ENCODE measurements at regions not wholly inside any gene's neighbourhood (a gene's known extent, or its start where the extent isn't known, plus 50 kb on each side); places are given as distances from the start of the nearest gene placed in this dataset.

DNA sequence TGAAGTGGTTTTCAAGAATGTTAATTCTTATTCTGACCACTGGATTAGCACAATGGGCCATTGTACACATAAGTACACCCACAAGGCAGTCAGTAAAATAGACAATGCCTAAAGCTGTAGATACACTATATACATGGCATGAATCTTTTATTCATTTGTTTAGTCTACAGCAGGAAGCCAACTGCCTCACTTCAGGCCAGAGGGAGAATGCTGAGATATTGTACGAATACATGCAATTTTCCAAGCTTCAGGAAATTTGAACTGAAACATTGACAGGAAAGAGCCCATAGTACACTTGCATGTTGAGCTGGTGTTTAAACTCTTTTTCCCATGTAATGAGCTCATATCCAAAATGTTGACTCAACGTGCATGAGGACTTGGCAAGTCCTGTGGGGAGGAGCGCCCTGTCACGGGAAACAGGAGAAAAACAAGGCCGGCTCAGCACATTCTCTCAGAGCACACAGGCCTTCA lies 111.6 kb upstream of the CYP1B1 start:
- Histone ChIP-seq H3K4me2 (ENCODE audit: insufficient read depth, low read length) (no peak overlapping the region), H3K36me3 (ENCODE audit: insufficient read depth, low read length) (no peaks in the 10 kb centered on the region), H3K4me1 (ENCODE audit: insufficient read depth, low read length) (peaks cover 44% of the 10 kb centered on the region), H3K79me2 (ENCODE audit: insufficient read depth, low read length) (no peaks in the 10 kb centered on the region), H3K27ac (ENCODE audit: low read depth, low read length) (peak overlapping the region; percentile 74), H3K27me3 (ENCODE audit: insufficient read depth, low read length) (no peaks in the 10 kb centered on the region), H3K9me3 (ENCODE audit: low read depth, low read length) (no peaks in the 10 kb centered on the region), H3K4me3 (ENCODE audit: insufficient read depth, low read length) (no peak overlapping the region), H2AFZ (ENCODE audit: low read length) (no peak overlapping the region), H4K20me1 (ENCODE audit: insufficient read depth, low read length) (no peaks in the 10 kb centered on the region)
- TF ChIP-seq, protein P1, sequence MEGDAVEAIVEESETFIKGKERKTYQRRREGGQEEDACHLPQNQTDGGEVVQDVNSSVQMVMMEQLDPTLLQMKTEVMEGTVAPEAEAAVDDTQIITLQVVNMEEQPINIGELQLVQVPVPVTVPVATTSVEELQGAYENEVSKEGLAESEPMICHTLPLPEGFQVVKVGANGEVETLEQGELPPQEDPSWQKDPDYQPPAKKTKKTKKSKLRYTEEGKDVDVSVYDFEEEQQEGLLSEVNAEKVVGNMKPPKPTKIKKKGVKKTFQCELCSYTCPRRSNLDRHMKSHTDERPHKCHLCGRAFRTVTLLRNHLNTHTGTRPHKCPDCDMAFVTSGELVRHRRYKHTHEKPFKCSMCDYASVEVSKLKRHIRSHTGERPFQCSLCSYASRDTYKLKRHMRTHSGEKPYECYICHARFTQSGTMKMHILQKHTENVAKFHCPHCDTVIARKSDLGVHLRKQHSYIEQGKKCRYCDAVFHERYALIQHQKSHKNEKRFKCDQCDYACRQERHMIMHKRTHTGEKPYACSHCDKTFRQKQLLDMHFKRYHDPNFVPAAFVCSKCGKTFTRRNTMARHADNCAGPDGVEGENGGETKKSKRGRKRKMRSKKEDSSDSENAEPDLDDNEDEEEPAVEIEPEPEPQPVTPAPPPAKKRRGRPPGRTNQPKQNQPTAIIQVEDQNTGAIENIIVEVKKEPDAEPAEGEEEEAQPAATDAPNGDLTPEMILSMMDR (IDR thresholded peaks at IDR 0.05; ENCODE audit: extremely low read depth, low read depth, low read length), result no peak
- DNase-seq (ENCODE audit: insufficient read length, low spot score, missing footprints), result peak; percentile 87

DNA sequence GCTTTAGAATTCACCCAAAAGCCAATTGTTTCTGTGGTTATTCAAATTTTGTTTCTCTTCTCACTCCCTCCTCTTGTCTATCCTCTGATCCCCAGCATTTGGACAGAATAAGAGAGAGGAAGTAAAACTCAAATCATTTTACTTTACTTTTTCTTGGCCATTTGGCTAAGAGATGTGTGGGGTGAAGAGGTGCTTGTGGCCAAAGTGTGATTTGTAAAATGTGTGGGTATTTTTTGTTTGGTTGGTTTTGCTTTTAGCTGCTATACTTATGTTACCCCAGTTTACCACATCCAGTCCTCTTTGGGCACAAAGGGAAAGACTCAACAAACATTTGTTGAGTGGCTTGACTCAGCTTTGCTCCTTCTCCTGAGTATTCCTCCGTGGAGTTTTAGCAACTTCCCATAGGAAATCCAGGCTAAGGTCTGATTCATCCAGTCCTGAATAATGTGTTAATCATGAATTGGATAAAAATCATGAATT lies 109.1 kb upstream of the CYP1B1 start:
- Histone ChIP-seq H3K4me2 (ENCODE audit: insufficient read depth, low read length) (no peak overlapping the region), H3K9me3 (ENCODE audit: low read depth, low read length) (no peaks in the 10 kb centered on the region), H3K4me3 (ENCODE audit: insufficient read depth, low read length) (no peak overlapping the region), H4K20me1 (ENCODE audit: insufficient read depth, low read length) (no peaks in the 10 kb centered on the region), H2AFZ (ENCODE audit: low read length) (no peak overlapping the region), H3K27ac (ENCODE audit: low read depth, low read length) (peak overlapping the region; percentile 83), H3K27me3 (ENCODE audit: insufficient read depth, low read length) (no peaks in the 10 kb centered on the region), H3K79me2 (ENCODE audit: insufficient read depth, low read length) (no peaks in the 10 kb centered on the region), H3K4me1 (ENCODE audit: insufficient read depth, low read length) (peaks cover 48% of the 10 kb centered on the region), H3K36me3 (ENCODE audit: insufficient read depth, low read length) (no peaks in the 10 kb centered on the region)
- TF ChIP-seq, protein P1 (IDR thresholded peaks at IDR 0.05; ENCODE audit: extremely low read depth, low read depth, low read length), result no peak
- peak; percentile 58 for DNase-seq (ENCODE audit: insufficient read length, low spot score, missing footprints)

DNA sequence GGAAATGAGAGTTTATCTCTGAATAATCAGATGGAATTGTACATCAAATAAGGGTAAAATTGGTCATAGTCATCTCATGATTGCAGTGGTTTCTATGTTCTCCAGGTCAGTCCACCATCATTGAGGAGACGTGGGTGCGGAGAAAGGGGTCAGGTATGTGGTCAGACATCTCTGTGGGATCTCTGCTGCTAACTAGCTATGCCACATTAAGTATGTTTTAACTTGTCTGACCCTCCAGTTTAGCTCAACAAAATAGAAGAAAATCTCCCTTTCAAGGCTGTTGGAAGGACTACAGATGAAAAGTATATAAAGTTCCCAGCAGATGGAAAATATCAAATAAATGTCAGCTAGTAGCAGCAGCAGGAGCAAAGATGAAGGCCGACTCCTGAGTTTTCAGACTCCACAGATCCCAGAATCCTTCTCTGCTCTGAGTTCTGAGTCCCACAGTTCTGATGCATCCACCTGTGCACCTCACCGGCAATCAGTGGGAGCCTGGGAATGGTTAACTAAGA lies 106.6 kb upstream of the CYP1B1 start:
- Histone ChIP-seq H3K79me2 (ENCODE audit: insufficient read depth, low read length) (no peaks in the 10 kb centered on the region), H3K4me2 (ENCODE audit: insufficient read depth, low read length) (no peak overlapping the region), H3K36me3 (ENCODE audit: insufficient read depth, low read length) (no peaks in the 10 kb centered on the region), H2AFZ (ENCODE audit: low read length) (no peak overlapping the region), H3K4me1 (ENCODE audit: insufficient read depth, low read length) (peaks cover 61% of the 10 kb centered on the region), H4K20me1 (ENCODE audit: insufficient read depth, low read length) (no peaks in the 10 kb centered on the region), H3K27ac (ENCODE audit: low read depth, low read length) (no peak overlapping the region), H3K27me3 (ENCODE audit: insufficient read depth, low read length) (no peaks in the 10 kb centered on the region), H3K4me3 (ENCODE audit: insufficient read depth, low read length) (no peak overlapping the region), H3K9me3 (ENCODE audit: low read depth, low read length) (no peaks in the 10 kb centered on the region)
- TF ChIP-seq, protein P1 (IDR thresholded peaks at IDR 0.05; ENCODE audit: extremely low read depth, low read depth, low read length), result no peak
- no peak for DNase-seq (ENCODE audit: insufficient read length, low spot score, missing footprints)

DNA sequence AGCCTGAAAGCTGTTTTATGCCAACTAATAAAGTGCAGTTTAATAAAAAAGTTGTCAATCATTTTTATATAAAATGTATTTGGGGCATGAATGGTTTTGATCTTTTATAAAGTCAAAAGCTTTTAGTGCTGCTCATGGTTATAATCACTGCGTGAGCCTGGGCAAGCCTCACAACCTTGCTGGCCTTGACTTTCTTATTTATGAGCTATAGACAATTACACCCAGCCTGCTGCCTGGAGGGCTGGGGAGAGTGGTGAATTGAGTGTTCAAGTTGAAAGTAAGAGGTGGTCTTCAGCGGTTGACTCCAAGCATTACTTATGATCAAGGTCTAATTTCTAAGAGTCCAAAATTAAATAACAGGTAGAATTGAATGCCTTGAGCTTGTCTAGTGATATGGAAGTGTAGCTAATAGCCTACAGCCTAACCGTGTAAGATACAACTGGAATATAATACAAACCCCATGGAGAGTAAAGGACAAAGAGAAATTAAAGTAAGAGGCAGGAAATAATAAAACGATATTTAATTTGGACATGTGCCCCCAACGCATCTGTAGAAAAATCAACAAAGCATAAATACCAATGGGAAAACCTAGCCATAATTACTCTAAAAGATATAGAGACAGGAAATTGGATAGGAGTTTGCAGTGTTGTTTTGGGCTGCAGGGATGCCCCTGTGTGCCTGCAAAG lies 106.0 kb upstream of the CYP1B1 start:
- no peaks in the 10 kb centered on the region for H3K9me3 ChIP-seq (ENCODE audit: low read depth, low read length)
- H3K79me2 ChIP-seq (ENCODE audit: insufficient read depth, low read length), result no peaks in the 10 kb centered on the region
- no peak overlapping the region for H3K27ac ChIP-seq (ENCODE audit: low read depth, low read length)
- no peaks in the 10 kb centered on the region for H3K36me3 ChIP-seq (ENCODE audit: insufficient read depth, low read length)
- no peak overlapping the region for H3K4me2 ChIP-seq (ENCODE audit: insufficient read depth, low read length)
- peaks cover 65% of the 10 kb centered on the region for H3K4me1 ChIP-seq (ENCODE audit: insufficient read depth, low read length)
- TF ChIP-seq, protein P1 (IDR thresholded peaks at IDR 0.05; ENCODE audit: extremely low read depth, low read depth, low read length), result no peak
- H3K4me3 ChIP-seq (ENCODE audit: insufficient read depth, low read length), result no peak overlapping the region
- no peaks in the 10 kb centered on the region for H3K27me3 ChIP-seq (ENCODE audit: insufficient read depth, low read length)
- no peak for DNase-seq (ENCODE audit: insufficient read length, low spot score, missing footprints)
- no peak overlapping the region for H2AFZ ChIP-seq (ENCODE audit: low read length)
- H4K20me1 ChIP-seq (ENCODE audit: insufficient read depth, low read length), result no peaks in the 10 kb centered on the region

Measured in osteoblast (primary cell).